Right kidney (tissue), 1 donor: ENCODE measurements at regions not wholly inside any gene's neighbourhood (a gene's known extent, or its start where the extent isn't known, plus 50 kb on each side); places are given as distances from the start of the nearest gene placed in this dataset.
A peak's percentile ranks its signal among the peaks of the same experiment; 100 is the strongest.

ENCODE experiments used
- DNase-seq: peaks from one replicate; pipeline ENCODE4 v3.0.0-alpha.2; 2016

- no peak for DNase-seq
Measured at GRCh38 chr11:23680488-23681230, 816.2 kb upstream of the LUZP2 start.

GRCh38 chr11:23684701-23685100 lies 812.2 kb upstream of the LUZP2 start:
- DNase-seq: no peak

GRCh38 chr11:23687991-23688390 lies 808.9 kb upstream of the LUZP2 start:
- DNase-seq: no peak

GRCh38 chr11:23688411-23688810 lies 808.4 kb upstream of the LUZP2 start:
- DNase-seq: no peak

GRCh38 chr11:23688835-23689234 lies 808.0 kb upstream of the LUZP2 start:
- no peak for DNase-seq

- no peak for DNase-seq
Measured at GRCh38 chr11:23696688-23697415, 800.0 kb upstream of the LUZP2 start.

- DNase-seq: no peak
Measured at GRCh38 chr11:23704183-23704582, 792.7 kb upstream of the LUZP2 start.

GRCh38 chr11:23711981-23712380 lies 784.9 kb upstream of the LUZP2 start:
- DNase-seq: no peak

- no peak for DNase-seq
Measured at GRCh38 chr11:23719016-23719415, 777.8 kb upstream of the LUZP2 start.

GRCh38 chr11:23723861-23724260 lies 773.0 kb upstream of the LUZP2 start:
- no peak for DNase-seq

- DNase-seq: no peak
Measured at GRCh38 chr11:23725752-23726151, 771.1 kb upstream of the LUZP2 start.

- no peak for DNase-seq
Measured at GRCh38 chr11:23727387-23727786, 769.5 kb upstream of the LUZP2 start.

- no peak for DNase-seq
Measured at GRCh38 chr11:23727794-23728193, 769.1 kb upstream of the LUZP2 start.

GRCh38 chr11:23729088-23729487 lies 767.8 kb upstream of the LUZP2 start:
- no peak for DNase-seq

GRCh38 chr11:23730307-23730998 lies 766.4 kb upstream of the LUZP2 start:
- no peak for DNase-seq

GRCh38 chr11:23732026-23732425 lies 764.8 kb upstream of the LUZP2 start:
- peak; percentile 4 for DNase-seq

GRCh38 chr11:23746896-23747295 lies 750.0 kb upstream of the LUZP2 start:
- no peak for DNase-seq

GRCh38 chr11:23749762-23750430 lies 747.0 kb upstream of the LUZP2 start:
- no peak for DNase-seq

GRCh38 chr11:23751280-23751679 lies 745.6 kb upstream of the LUZP2 start:
- DNase-seq: no peak

GRCh38 chr11:23755076-23755475 lies 741.8 kb upstream of the LUZP2 start:
- DNase-seq: no peak

- no peak for DNase-seq
Measured at GRCh38 chr11:23755769-23756168, 741.1 kb upstream of the LUZP2 start.

GRCh38 chr11:23759489-23759888 lies 737.4 kb upstream of the LUZP2 start:
- no peak for DNase-seq

GRCh38 chr11:23764286-23764685 lies 732.6 kb upstream of the LUZP2 start:
- no peak for DNase-seq
